SK-N-SH treated with all-trans-retinoic acid at 6 μM for 48 hours (cell line): ENCODE measurements at regions not wholly inside any gene's neighbourhood (a gene's known extent, or its start where the extent isn't known, plus 50 kb on each side); places are given as distances from the start of the nearest gene placed in this dataset.

Source experiments
- ATAC-seq: fragments of 200-7000 bp; cut with Tn5 transposase; 3 replicates; pipeline ENCODE4 v1.9.1; 2020; ENCODE audit warnings: mild to moderate bottlenecking, moderate library complexity
- ARNTL ChIP-seq: fragments of 450-650 bp; formaldehyde crosslinking; IDR thresholded peaks from 2 replicates; pipeline ENCODE4 v1.5.0; 2020; ENCODE audit warnings: low read depth, mild to moderate bottlenecking, moderate library complexity, borderline replicate concordance
- BACH2 ChIP-seq: fragments of 250-450 bp; sonication (Bioruptor Pico); IDR thresholded peaks from 2 replicates; pipeline ENCODE4 v1.9.0; 2021; ENCODE audit warnings: mild to moderate bottlenecking, borderline replicate concordance
- CSDC2 ChIP-seq: fragments of 250-450 bp; sonication (Bioruptor Pico); IDR thresholded peaks from 2 replicates; pipeline ENCODE4 v1.5.0; 2020; ENCODE audit warnings: mild to moderate bottlenecking, moderate library complexity
- GLIS3 ChIP-seq: fragments of 250-450 bp; sonication (Bioruptor Pico); IDR thresholded peaks from 2 replicates; pipeline ENCODE4 v1.5.0; 2020; ENCODE audit warnings: mild to moderate bottlenecking, moderate library complexity
- ISL1 ChIP-seq: fragments of 250-450 bp; sonication (Bioruptor Pico); IDR thresholded peaks from 2 replicates; pipeline ENCODE4 v2.1.2; 2022; ENCODE audit warnings: mild to moderate bottlenecking, moderate library complexity
- PPARA ChIP-seq: fragments of 250-450 bp; sonication (Bioruptor Pico); IDR thresholded peaks from 2 replicates; pipeline ENCODE4 v1.5.0; 2020; ENCODE audit warnings: mild to moderate bottlenecking, borderline replicate concordance
- SNAI2 ChIP-seq: fragments of 250-450 bp; sonication (Bioruptor Pico); IDR thresholded peaks from 2 replicates; pipeline ENCODE4 v1.5.0; 2020; ENCODE audit warnings: mild to moderate bottlenecking, moderate library complexity
- TCF4 ChIP-seq: fragments of 250-450 bp; sonication (Bioruptor Pico); IDR thresholded peaks from 2 replicates; pipeline ENCODE4 v1.8.0; 2021; ENCODE audit warnings: mild to moderate bottlenecking, moderate library complexity, borderline replicate concordance
- TOX ChIP-seq: fragments of 250-450 bp; sonication (Bioruptor Pico); IDR thresholded peaks from 2 replicates; pipeline ENCODE4 v1.8.0; 2021; ENCODE audit warnings: mild to moderate bottlenecking, moderate library complexity, borderline replicate concordance
- ZC3H10 ChIP-seq: fragments of 250-450 bp; sonication (Bioruptor Pico); IDR thresholded peaks from 2 replicates; pipeline ENCODE4 v1.5.1; 2021; ENCODE audit warnings: mild to moderate bottlenecking, moderate library complexity
- ZFP30 ChIP-seq: fragments of 450-650 bp; formaldehyde crosslinking; IDR thresholded peaks from 2 replicates; pipeline ENCODE4 v1.5.0; 2022; ENCODE audit warnings: mild to moderate bottlenecking, moderate library complexity
- ZNF565 ChIP-seq: fragments of 450-650 bp; formaldehyde crosslinking; conservative IDR thresholded peaks from 2 replicates; pipeline ENCODE4 v1.5.0; 2020; ENCODE audit warnings: low read depth, mild to moderate bottlenecking, moderate library complexity
- TF ChIP-seq, protein P1 (sequence below): fragments of 250-450 bp; sonication (Bioruptor Pico); IDR thresholded peaks from 2 replicates; pipeline ENCODE4 v1.5.1; 2021; ENCODE audit warnings: mild to moderate bottlenecking, moderate library complexity
- TF ChIP-seq, protein P2 (sequence below): fragments of 250-450 bp; sonication (Bioruptor Pico); IDR thresholded peaks from 2 replicates; pipeline ENCODE4 v1.8.0; 2021; ENCODE audit warnings: low read depth, mild to moderate bottlenecking, moderate library complexity, borderline replicate concordance
- TF ChIP-seq, protein P3 (sequence below): fragments of 250-450 bp; sonication (Bioruptor Pico); IDR thresholded peaks from 2 replicates; pipeline ENCODE4 v1.5.1; 2020; ENCODE audit warnings: low read depth, mild to moderate bottlenecking, moderate library complexity
- TF ChIP-seq, protein P4 (sequence below): fragments of 250-450 bp; sonication (Bioruptor Pico); IDR thresholded peaks from 2 replicates; pipeline ENCODE4 v1.8.0; 2020; ENCODE audit warnings: mild to moderate bottlenecking, moderate library complexity, borderline replicate concordance
- TF ChIP-seq, protein P5 (sequence below): fragments of 250-450 bp; sonication (Bioruptor Pico); IDR thresholded peaks from 2 replicates; pipeline ENCODE4 v1.5.0; 2020; ENCODE audit warnings: mild to moderate bottlenecking, moderate library complexity

DNA sequence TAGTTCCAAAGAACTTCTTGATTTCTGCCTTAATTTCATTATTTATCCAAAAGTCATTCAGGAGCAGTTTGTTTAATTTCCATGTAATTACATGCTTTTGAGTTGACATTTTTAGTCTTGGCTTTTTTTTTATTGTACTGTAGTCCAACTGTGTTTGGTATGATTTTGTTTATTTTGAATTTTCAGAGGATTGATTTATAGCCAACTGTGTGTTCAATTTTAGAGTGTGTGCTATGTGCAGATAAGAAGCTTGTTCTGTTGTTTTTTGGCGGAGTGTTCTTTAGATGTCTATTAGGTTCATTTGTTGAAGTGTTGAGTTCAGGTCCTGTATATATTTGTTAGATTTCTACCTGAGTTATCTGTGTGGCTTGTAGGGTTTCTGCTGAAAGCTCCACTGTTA is 533.6 kb downstream of the TRAM1L1 start:
- TF ChIP-seq, protein P1, sequence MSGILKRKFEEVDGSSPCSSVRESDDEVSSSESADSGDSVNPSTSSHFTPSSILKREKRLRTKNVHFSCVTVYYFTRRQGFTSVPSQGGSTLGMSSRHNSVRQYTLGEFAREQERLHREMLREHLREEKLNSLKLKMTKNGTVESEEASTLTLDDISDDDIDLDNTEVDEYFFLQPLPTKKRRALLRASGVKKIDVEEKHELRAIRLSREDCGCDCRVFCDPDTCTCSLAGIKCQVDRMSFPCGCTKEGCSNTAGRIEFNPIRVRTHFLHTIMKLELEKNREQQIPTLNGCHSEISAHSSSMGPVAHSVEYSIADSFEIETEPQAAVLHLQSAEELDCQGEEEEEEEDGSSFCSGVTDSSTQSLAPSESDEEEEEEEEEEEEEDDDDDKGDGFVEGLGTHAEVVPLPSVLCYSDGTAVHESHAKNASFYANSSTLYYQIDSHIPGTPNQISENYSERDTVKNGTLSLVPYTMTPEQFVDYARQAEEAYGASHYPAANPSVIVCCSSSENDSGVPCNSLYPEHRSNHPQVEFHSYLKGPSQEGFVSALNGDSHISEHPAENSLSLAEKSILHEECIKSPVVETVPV (CRISPR knock-in tag): no peak
- TF ChIP-seq BACH2 (CRISPR knock-in tag): no peak
- TF ChIP-seq ARNTL (CRISPR knock-in tag): no peak
- no peak for TF ChIP-seq ZFP30 (CRISPR knock-in tag)
- TF ChIP-seq SNAI2: no peak
- no peak for TF ChIP-seq TOX (CRISPR knock-in tag)
- no peak for TF ChIP-seq ZNF565 (CRISPR knock-in tag)
- ATAC-seq: no peak

DNA sequence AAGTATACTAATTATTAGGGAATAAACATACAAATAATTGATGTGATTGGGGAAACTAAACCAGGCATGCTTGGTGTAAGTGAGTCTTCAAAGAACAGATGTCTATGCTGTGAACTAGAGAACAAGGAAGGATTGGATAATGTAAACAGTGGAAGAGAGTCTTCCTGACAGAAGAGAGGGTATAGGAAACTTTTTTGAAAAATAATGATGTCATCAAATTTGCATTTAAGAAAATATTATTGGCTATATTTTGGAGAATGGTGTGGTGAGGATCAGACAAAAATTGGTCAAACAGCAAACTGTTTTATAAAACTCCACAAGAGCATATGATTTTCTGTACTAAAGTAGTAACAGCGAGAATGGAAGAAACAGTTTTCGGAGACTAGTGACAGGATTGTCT is 537.7 kb downstream of the TRAM1L1 start:
- TF ChIP-seq, protein P2, sequence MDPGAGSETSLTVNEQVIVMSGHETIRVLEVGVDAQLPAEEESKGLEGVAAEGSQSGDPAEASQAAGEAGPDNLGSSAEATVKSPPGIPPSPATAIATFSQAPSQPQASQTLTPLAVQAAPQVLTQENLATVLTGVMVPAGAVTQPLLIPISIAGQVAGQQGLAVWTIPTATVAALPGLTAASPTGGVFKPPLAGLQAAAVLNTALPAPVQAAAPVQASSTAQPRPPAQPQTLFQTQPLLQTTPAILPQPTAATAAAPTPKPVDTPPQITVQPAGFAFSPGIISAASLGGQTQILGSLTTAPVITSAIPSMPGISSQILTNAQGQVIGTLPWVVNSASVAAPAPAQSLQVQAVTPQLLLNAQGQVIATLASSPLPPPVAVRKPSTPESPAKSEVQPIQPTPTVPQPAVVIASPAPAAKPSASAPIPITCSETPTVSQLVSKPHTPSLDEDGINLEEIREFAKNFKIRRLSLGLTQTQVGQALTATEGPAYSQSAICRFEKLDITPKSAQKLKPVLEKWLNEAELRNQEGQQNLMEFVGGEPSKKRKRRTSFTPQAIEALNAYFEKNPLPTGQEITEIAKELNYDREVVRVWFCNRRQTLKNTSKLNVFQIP (CRISPR knock-in tag): no peak
- TF ChIP-seq, protein P3, sequence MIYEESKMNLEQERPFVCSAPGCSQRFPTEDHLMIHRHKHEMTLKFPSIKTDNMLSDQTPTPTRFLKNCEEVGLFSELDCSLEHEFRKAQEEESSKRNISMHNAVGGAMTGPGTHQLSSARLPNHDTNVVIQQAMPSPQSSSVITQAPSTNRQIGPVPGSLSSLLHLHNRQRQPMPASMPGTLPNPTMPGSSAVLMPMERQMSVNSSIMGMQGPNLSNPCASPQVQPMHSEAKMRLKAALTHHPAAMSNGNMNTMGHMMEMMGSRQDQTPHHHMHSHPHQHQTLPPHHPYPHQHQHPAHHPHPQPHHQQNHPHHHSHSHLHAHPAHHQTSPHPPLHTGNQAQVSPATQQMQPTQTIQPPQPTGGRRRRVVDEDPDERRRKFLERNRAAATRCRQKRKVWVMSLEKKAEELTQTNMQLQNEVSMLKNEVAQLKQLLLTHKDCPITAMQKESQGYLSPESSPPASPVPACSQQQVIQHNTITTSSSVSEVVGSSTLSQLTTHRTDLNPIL: no peak
- TF ChIP-seq TCF4 (CRISPR knock-in tag) (no peak), GLIS3 (no peak), BACH2 (CRISPR knock-in tag) (no peak), PPARA (CRISPR knock-in tag) (no peak), SNAI2 (no peak), ZNF565 (CRISPR knock-in tag) (no peak), ISL1 (no peak), CSDC2 (CRISPR knock-in tag) (no peak), ZFP30 (CRISPR knock-in tag) (no peak)
- TF ChIP-seq, protein P1 (CRISPR knock-in tag): no peak
- TF ChIP-seq, protein P4, sequence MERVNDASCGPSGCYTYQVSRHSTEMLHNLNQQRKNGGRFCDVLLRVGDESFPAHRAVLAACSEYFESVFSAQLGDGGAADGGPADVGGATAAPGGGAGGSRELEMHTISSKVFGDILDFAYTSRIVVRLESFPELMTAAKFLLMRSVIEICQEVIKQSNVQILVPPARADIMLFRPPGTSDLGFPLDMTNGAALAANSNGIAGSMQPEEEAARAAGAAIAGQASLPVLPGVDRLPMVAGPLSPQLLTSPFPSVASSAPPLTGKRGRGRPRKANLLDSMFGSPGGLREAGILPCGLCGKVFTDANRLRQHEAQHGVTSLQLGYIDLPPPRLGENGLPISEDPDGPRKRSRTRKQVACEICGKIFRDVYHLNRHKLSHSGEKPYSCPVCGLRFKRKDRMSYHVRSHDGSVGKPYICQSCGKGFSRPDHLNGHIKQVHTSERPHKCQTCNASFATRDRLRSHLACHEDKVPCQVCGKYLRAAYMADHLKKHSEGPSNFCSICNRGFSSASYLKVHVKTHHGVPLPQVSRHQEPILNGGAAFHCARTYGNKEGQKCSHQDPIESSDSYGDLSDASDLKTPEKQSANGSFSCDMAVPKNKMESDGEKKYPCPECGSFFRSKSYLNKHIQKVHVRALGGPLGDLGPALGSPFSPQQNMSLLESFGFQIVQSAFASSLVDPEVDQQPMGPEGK (CRISPR knock-in tag): no peak
- ATAC-seq: no peak

DNA sequence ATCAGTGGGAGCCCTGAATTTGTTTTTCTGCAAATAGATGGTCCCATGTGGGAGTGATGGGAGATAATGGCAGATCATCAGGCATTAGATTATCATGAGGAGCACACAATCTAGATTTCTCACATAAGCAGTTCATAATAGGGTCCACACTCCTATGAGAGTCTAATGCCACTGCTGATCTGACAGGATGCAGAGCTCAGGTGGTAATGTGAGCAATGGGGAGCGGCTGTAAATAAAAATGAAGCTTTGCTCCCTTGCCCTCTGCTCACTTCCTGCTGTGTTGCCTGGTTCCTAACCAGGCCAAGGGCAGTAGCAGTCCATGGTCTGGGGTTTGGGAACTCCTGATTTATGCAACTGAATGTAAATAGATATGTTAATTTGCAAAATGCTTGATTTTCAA is 538.6 kb downstream of the TRAM1L1 start:
- no peak for ATAC-seq
- TF ChIP-seq, protein P4 (CRISPR knock-in tag): no peak
- TF ChIP-seq ZC3H10 (CRISPR knock-in tag): no peak
- TF ChIP-seq, protein P5, sequence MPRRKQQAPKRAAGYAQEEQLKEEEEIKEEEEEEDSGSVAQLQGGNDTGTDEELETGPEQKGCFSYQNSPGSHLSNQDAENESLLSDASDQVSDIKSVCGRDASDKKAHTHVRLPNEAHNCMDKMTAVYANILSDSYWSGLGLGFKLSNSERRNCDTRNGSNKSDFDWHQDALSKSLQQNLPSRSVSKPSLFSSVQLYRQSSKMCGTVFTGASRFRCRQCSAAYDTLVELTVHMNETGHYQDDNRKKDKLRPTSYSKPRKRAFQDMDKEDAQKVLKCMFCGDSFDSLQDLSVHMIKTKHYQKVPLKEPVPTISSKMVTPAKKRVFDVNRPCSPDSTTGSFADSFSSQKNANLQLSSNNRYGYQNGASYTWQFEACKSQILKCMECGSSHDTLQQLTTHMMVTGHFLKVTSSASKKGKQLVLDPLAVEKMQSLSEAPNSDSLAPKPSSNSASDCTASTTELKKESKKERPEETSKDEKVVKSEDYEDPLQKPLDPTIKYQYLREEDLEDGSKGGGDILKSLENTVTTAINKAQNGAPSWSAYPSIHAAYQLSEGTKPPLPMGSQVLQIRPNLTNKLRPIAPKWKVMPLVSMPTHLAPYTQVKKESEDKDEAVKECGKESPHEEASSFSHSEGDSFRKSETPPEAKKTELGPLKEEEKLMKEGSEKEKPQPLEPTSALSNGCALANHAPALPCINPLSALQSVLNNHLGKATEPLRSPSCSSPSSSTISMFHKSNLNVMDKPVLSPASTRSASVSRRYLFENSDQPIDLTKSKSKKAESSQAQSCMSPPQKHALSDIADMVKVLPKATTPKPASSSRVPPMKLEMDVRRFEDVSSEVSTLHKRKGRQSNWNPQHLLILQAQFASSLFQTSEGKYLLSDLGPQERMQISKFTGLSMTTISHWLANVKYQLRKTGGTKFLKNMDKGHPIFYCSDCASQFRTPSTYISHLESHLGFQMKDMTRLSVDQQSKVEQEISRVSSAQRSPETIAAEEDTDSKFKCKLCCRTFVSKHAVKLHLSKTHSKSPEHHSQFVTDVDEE (CRISPR knock-in tag): no peak
- TF ChIP-seq, protein P1 (CRISPR knock-in tag): no peak
